Testis (tissue), 2 donors: ENCODE measurements at regions not wholly inside any gene's neighbourhood (a gene's known extent, or its start where the extent isn't known, plus 50 kb on each side); places are given as distances from the start of the nearest gene placed in this dataset.

Experiments used
- DNase-seq: peaks from one replicate; pipeline ENCODE4 v3.0.0-alpha.2; 2019
- H3K27ac ChIP-seq, 2 donors: fragments of 200-600 bp; sonication (generic); one replicate each; pipeline ENCODE4 v1.5.1; 2019
- H3K27me3 ChIP-seq: fragments of 200-600 bp; sonication (generic); one replicate; pipeline ENCODE4 v1.5.1; 2019
- H3K36me3 ChIP-seq: fragments of 200-600 bp; sonication (generic); one replicate; pipeline ENCODE4 v1.5.1; 2017; ENCODE audit warnings: low read depth; ENCODE audit errors: missing control alignments
- H3K4me1 ChIP-seq: fragments of 200-600 bp; sonication (generic); one replicate; pipeline ENCODE4 v1.5.1; 2019
- H3K4me3 ChIP-seq, 2 donors: fragments of 200-600 bp; sonication (generic); one replicate each; pipeline ENCODE4 v1.5.1; 2017 to 2019
- H3K9me3 ChIP-seq: fragments of 200-600 bp; sonication (generic); one replicate; pipeline ENCODE4 v1.5.1; 2017
- CTCF ChIP-seq, 3 experiments: fragments of 450-650 bp in 2 of 3; fragments of 200-600 bp in 1 of 3; sonication (generic) in 1 of 3; IDR thresholded peaks; one replicate each; pipeline ENCODE4 v1.5.1; 2016 to 2019; ENCODE audit warnings: antibody characterized with exemption in 3 of 3, mild to moderate bottlenecking in 2 of 3, moderate library complexity in 1 of 3
- POLR2A ChIP-seq: fragments of 450-650 bp; IDR thresholded peaks from one replicate; pipeline ENCODE4 v1.6.1; 2017; ENCODE audit warnings: antibody characterized with exemption, mild to moderate bottlenecking, moderate library complexity
- WGBS, 2 donors: methylation state at CpG; one replicate each; pipeline ENCODE4 v1.1.5; 2018; 5-methylcytosine and 5-hydroxymethylcytosine counted together
- intact Hi-C: fragments of 100-400 bp; cut with DNase I; formaldehyde crosslinking; loops from one replicate; pipeline ENCODE4 v1.15.1; 2023; ENCODE audit warnings: low total_unique reads

GRCh38 chr9:108549184-108549583, 306.6 kb downstream of the ACTL7B start:
- 39 to 64% methylated on average over 3 of the region's 3 CpGs for WGBS, 2 donors
- no peak for TF ChIP-seq POLR2A
- no peak for TF ChIP-seq CTCF (IDR thresholded peaks at IDR 0.05)
- H3K9me3 ChIP-seq: no peaks in the 10 kb centered on the region
- H3K36me3 ChIP-seq: no peaks in the 10 kb centered on the region
- H3K4me1 ChIP-seq: peaks cover 19% of the 10 kb centered on the region
- H3K27me3 ChIP-seq: no peaks in the 10 kb centered on the region
- no peak overlapping the region for H3K4me3 ChIP-seq
- no peak overlapping the region for H3K27ac ChIP-seq
- intact Hi-C loops: no loop called here
- no peak for DNase-seq

GRCh38 chr9:108547411-108548135, 308.2 kb downstream of the ACTL7B start:
- DNase-seq: no peak
- intact Hi-C loops: no loop called here
- 89 to 91% methylated on average over 4 of the region's 4 CpGs for WGBS, 2 donors
- H3K4me3 ChIP-seq: no peak overlapping the region
- H3K36me3 ChIP-seq: no peaks in the 10 kb centered on the region
- peaks cover 19% of the 10 kb centered on the region for H3K4me1 ChIP-seq
- H3K27me3 ChIP-seq: no peaks in the 10 kb centered on the region
- H3K27ac ChIP-seq: peak overlapping the region in 1 of 2 donors; percentile 16
- no peaks in the 10 kb centered on the region for H3K9me3 ChIP-seq
- no peak for TF ChIP-seq CTCF (IDR thresholded peaks at IDR 0.05)
- TF ChIP-seq POLR2A: no peak

- H3K4me1 ChIP-seq: peaks cover 19% of the 10 kb centered on the region
- H3K27ac ChIP-seq: peak overlapping the region; percentile 5 to 16
- no peak for TF ChIP-seq CTCF (IDR thresholded peaks at IDR 0.05)
- no peak for TF ChIP-seq POLR2A
- 24 to 31% methylated on average over 2 of the region's 2 CpGs for WGBS, 2 donors
- intact Hi-C loops: no loop called here
- H3K4me3 ChIP-seq: no peak overlapping the region
- H3K9me3 ChIP-seq: no peaks in the 10 kb centered on the region
- H3K27me3 ChIP-seq: no peaks in the 10 kb centered on the region
- DNase-seq: peak; percentile 29
- no peaks in the 10 kb centered on the region for H3K36me3 ChIP-seq
Observed at GRCh38 chr9:108546215-108546614, 309.6 kb downstream of the ACTL7B start.

GRCh38 chr9:108545436-108545835, 310.4 kb downstream of the ACTL7B start:
- Histone ChIP-seq H3K4me3 (no peak overlapping the region), H3K4me1 (peaks cover 19% of the 10 kb centered on the region), H3K27me3 (no peaks in the 10 kb centered on the region), H3K9me3 (no peaks in the 10 kb centered on the region), H3K36me3 (no peaks in the 10 kb centered on the region), H3K27ac (no peak overlapping the region)
- TF ChIP-seq POLR2A: no peak
- TF ChIP-seq CTCF (IDR thresholded peaks at IDR 0.05): no peak
- WGBS, 2 donors: 79 to 83% methylated on average over 4 of the region's 4 CpGs
- intact Hi-C loops: no loop called here
- DNase-seq: no peak

- 79 to 82% methylated on average over 2 of the region's 2 CpGs for WGBS, 2 donors
- no peak overlapping the region for H3K4me3 ChIP-seq
- H3K36me3 ChIP-seq: no peaks in the 10 kb centered on the region
- H3K9me3 ChIP-seq: no peaks in the 10 kb centered on the region
- no peak for DNase-seq
- TF ChIP-seq POLR2A (no peak), CTCF (IDR thresholded peaks at IDR 0.05) (no peak)
- H3K27me3 ChIP-seq: no peaks in the 10 kb centered on the region
- no peak overlapping the region for H3K27ac ChIP-seq
- intact Hi-C loops: no loop called here
- H3K4me1 ChIP-seq: peaks cover 19% of the 10 kb centered on the region
Observed at GRCh38 chr9:108544866-108545265, 310.9 kb downstream of the ACTL7B start.
